SK-N-MC (cell line): ENCODE measurements at regions not wholly inside any gene's neighbourhood (a gene's known extent, or its start where the extent isn't known, plus 50 kb on each side); places are given as distances from the start of the nearest gene placed in this dataset.

ENCODE experiments used
- EZH2 ChIP-seq: fragments of 200-600 bp; sonication (generic); IDR thresholded peaks from one replicate; pipeline ENCODE4 v1.6.1; 2017; ENCODE audit warnings: antibody characterized with exemption
- FOXP2 ChIP-seq: optimal IDR thresholded peaks from 2 replicates; pipeline ENCODE3; 2011; ENCODE audit warnings: mild to moderate bottlenecking, moderate library complexity; ENCODE audit not compliant: insufficient read depth; ENCODE audit errors: extremely low read length, control extremely low read depth
- POLR2AphosphoS5 ChIP-seq: IDR thresholded peaks from 2 replicates; pipeline ENCODE4 v1.6.1; 2012; ENCODE audit warnings: mild to moderate bottlenecking, low read depth, low read length, borderline replicate concordance

DNA sequence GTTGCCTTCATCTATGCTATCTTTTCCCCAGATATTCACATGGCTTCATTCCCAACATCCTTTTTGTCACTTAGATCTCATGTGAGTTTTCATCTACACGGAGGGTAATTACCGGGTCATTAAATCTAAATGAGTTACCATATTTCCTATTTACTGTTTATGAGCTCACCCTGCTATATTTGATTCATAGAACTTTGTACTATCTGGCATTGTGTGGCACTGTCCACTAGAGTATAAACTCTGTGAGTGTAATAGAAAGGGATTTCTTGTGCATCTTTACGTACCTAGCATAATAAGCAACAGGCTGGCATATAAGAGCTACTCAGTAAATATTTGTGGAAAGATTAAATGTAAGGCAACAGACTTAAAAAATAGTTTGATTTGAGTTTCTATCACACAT, 86.1 kb upstream of the LMO3 start:
- TF ChIP-seq POLR2AphosphoS5 (no peak), EZH2 (no peak), FOXP2 (no peak)
